Fibroblast of mammary gland (primary cell): ENCODE measurements at regions not wholly inside any gene's neighbourhood (a gene's known extent, or its start where the extent isn't known, plus 50 kb on each side); places are given as distances from the start of the nearest gene placed in this dataset.

ENCODE experiments used
- DNase-seq: peaks from one replicate; pipeline ENCODE4 v3.0.0-alpha.2; 2010; ENCODE audit warnings: low read depth
- H3K4me3 ChIP-seq: 2 replicates; pipeline ENCODE4 v1.5.1; 2011; ENCODE audit warnings: low read depth, mild to moderate bottlenecking, low read length, moderate library complexity; ENCODE audit not compliant: control insufficient read depth
- CTCF ChIP-seq: conservative IDR thresholded peaks from 2 replicates; pipeline ENCODE4 v1.5.1; 2011; ENCODE audit warnings: low read depth, low read length, inconsistent platforms; ENCODE audit not compliant: control insufficient read depth, insufficient read depth

- H3K4me3 ChIP-seq = no peak overlapping the region
- no peak for DNase-seq
- TF ChIP-seq CTCF = no peak
These were observed 185.3 kb upstream of the FBXO33 start for GRCh38 chr14:39617537-39617936.

GRCh38 chr14:39615352-39615751 is 183.1 kb upstream of the FBXO33 start:
- no peak overlapping the region for H3K4me3 ChIP-seq
- no peak for TF ChIP-seq CTCF
- no peak for DNase-seq

GRCh38 chr14:39614297-39614923 is 182.2 kb upstream of the FBXO33 start:
- TF ChIP-seq CTCF = no peak
- no peak for DNase-seq
- no peak overlapping the region for H3K4me3 ChIP-seq

GRCh38 chr14:39609119-39609518 is 176.9 kb upstream of the FBXO33 start:
- no peak overlapping the region for H3K4me3 ChIP-seq
- DNase-seq = no peak
- no peak for TF ChIP-seq CTCF

- DNase-seq = no peak
- no peak overlapping the region for H3K4me3 ChIP-seq
- no peak for TF ChIP-seq CTCF
These were observed 175.7 kb upstream of the FBXO33 start for GRCh38 chr14:39607978-39608377.

GRCh38 chr14:39603942-39604341 is 171.7 kb upstream of the FBXO33 start:
- DNase-seq = no peak
- no peak overlapping the region for H3K4me3 ChIP-seq
- no peak for TF ChIP-seq CTCF

GRCh38 chr14:39593377-39593776 is 161.1 kb upstream of the FBXO33 start:
- no peak overlapping the region for H3K4me3 ChIP-seq
- TF ChIP-seq CTCF = no peak
- peak; percentile 15 for DNase-seq
